Keratinocyte (primary cell): ENCODE measurements at regions not wholly inside any gene's neighbourhood (a gene's known extent, or its start where the extent isn't known, plus 50 kb on each side); places are given as distances from the start of the nearest gene placed in this dataset.
"Not testable (repeated sequence)": the region's sequence is repeated elsewhere in the genome, so short reads cannot be mapped to it uniquely, and the experiment has no call there.

ENCODE experiments used
- DNase-seq: peaks from one replicate; pipeline ENCODE4 v3.0.0-alpha.2; 2011; ENCODE audit warnings: low read depth, missing footprints, low spot score
- FAIRE-seq: peaks from 2 replicates; lab custom pipeline; 2011; peaks lifted over from hg19 to GRCh38; lab: Jason Lieb, UNC
- H2AFZ ChIP-seq: 2 replicates; pipeline ENCODE4 v1.6.0; 2012; ENCODE audit warnings: low read length, control low read depth, inconsistent platforms; ENCODE audit not compliant: control insufficient read depth
- H3K27ac ChIP-seq: 2 replicates; pipeline ENCODE4 v1.5.1; 2011; ENCODE audit warnings: low read length; ENCODE audit not compliant: control insufficient read depth, insufficient read depth
- H3K27me3 ChIP-seq: 3 replicates; pipeline ENCODE4 v1.6.0; 2011; ENCODE audit warnings: low read length; ENCODE audit not compliant: control insufficient read depth, insufficient read depth; ENCODE audit errors: extremely low read depth
- H3K36me3 ChIP-seq, 2 experiments: 2 replicates in 1 of 2; 3 replicates in 1 of 2; pipeline ENCODE4 v1.5.1; 2011; ENCODE audit warnings: low read length in 2 of 2, mild to moderate bottlenecking in 1 of 2; ENCODE audit not compliant: control insufficient read depth in 2 of 2, insufficient read depth in 2 of 2; ENCODE audit errors: extremely low read depth in 1 of 2
- H3K4me1 ChIP-seq: 3 replicates; pipeline ENCODE4 v1.5.1; 2011; ENCODE audit warnings: low read length; ENCODE audit not compliant: control insufficient read depth, insufficient read depth; ENCODE audit errors: extremely low read depth
- H3K4me2 ChIP-seq: 3 replicates; pipeline ENCODE4 v1.6.0; 2011; ENCODE audit warnings: low read depth, low read length; ENCODE audit not compliant: control insufficient read depth, insufficient read depth; ENCODE audit errors: extremely low read depth
- H3K4me3 ChIP-seq, 3 experiments: fragments of 200-600 bp in 1 of 3; sonication (generic) in 1 of 3; 2 replicates in 2 of 3; 3 replicates in 1 of 3; pipeline ENCODE4 v1.5.1; 2011 to 2016; ENCODE audit warnings: low read length in 3 of 3, mild to moderate bottlenecking in 3 of 3, control low read depth in 2 of 3, inconsistent platforms in 1 of 3, low read depth in 1 of 3, mixed read lengths in 1 of 3, mixed run types in 1 of 3, moderate library complexity in 1 of 3; ENCODE audit not compliant: control insufficient read depth in 2 of 3, insufficient read depth in 2 of 3; ENCODE audit errors: extremely low read depth in 1 of 3
- H3K79me2 ChIP-seq: 2 replicates; pipeline ENCODE4 v1.6.0; 2012; ENCODE audit warnings: low read length; ENCODE audit not compliant: control insufficient read depth, insufficient read depth
- H3K9ac ChIP-seq: 3 replicates; pipeline ENCODE4 v1.6.0; 2011; ENCODE audit warnings: low read length; ENCODE audit not compliant: control insufficient read depth, insufficient read depth; ENCODE audit errors: extremely low read depth
- H3K9me1 ChIP-seq: 3 replicates; pipeline ENCODE4 v1.6.0; 2011; ENCODE audit warnings: low read length; ENCODE audit not compliant: control insufficient read depth, insufficient read depth; ENCODE audit errors: extremely low read depth
- H3K9me3 ChIP-seq: 2 replicates; pipeline ENCODE4 v1.5.1; 2012; ENCODE audit warnings: low read depth, low read length; ENCODE audit not compliant: control insufficient read depth
- H4K20me1 ChIP-seq: 3 replicates; pipeline ENCODE4 v1.6.0; 2011; ENCODE audit warnings: low read length; ENCODE audit not compliant: control insufficient read depth, insufficient read depth; ENCODE audit errors: extremely low read depth
- EZH2 ChIP-seq: IDR thresholded peaks from one replicate; pipeline ENCODE4 v1.6.1; 2012; ENCODE audit warnings: inconsistent platforms, mild to moderate bottlenecking, low read length, moderate library complexity
- dilution Hi-C: fragments of 300-500 bp; cut with MboI; formaldehyde crosslinking; loops from one replicate; pipeline ENCODE4 v1.7.0; 2020; ENCODE audit warnings: low sequenced_read_pairs; ENCODE audit not compliant: extremely low pct_ligation_motif_present
- TF ChIP-seq, protein P1 (sequence below), 3 experiments: IDR thresholded peaks in 1 of 3; conservative IDR thresholded peaks in 1 of 3; optimal IDR thresholded peaks in 1 of 3; 2 replicates in 2 of 3; 3 replicates in 1 of 3; pipeline versions ENCODE3 to v1.5.1; 2011; ENCODE audit warnings: low read length in 3 of 3, mild to moderate bottlenecking in 3 of 3, moderate library complexity in 2 of 3, control low read depth in 1 of 3, inconsistent platforms in 1 of 3; ENCODE audit not compliant: insufficient read depth in 2 of 3; ENCODE audit errors: extremely low read depth in 1 of 3

DNA sequence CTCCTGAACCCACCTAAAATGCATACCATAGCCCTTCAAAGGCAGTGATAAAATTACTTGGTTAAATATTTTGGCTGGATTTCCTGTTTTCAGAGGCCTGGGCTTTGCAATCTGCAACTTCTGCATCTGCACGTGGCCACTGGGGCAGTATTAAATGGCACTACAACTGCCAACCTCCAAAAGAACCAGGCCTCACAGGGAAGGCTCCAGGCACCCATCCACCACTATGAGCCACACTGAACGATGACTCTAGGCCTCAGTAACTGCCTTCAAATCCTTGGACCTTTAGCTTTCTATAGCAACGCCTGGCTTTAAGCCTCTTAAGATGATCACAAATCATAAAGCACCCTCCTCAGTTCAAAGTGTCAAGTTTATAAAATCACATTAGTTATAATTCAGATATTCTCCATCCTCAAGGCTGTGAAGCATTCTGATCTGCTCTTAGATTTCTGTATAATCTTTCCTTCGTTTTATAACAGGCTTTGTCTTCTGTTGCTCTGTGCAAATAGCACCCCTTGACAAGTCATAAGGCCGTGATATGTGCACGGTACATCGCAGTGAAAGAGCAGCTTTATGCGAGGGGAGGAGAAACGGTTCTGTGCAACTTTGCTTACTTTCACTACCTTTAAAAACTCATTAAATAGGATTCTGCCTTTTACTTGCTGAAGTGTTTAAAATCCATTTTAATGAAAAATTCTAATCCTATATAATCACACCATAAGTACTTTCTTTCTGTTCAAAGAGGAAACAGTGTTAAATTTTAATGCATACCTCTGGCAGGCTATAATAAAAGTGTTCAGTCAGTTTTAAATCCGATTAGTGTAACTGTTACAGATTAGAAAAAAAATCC lies 196.4 kb upstream of the G2E3 start:
- no peak overlapping the region for H3K4me3 ChIP-seq
- H3K79me2 ChIP-seq, result no peaks in the 10 kb centered on the region
- no peaks in the 10 kb centered on the region for H3K27me3 ChIP-seq
- H3K36me3 ChIP-seq, result no peaks in the 10 kb centered on the region
- H3K9ac ChIP-seq, result no peak overlapping the region
- TF ChIP-seq, protein P1, sequence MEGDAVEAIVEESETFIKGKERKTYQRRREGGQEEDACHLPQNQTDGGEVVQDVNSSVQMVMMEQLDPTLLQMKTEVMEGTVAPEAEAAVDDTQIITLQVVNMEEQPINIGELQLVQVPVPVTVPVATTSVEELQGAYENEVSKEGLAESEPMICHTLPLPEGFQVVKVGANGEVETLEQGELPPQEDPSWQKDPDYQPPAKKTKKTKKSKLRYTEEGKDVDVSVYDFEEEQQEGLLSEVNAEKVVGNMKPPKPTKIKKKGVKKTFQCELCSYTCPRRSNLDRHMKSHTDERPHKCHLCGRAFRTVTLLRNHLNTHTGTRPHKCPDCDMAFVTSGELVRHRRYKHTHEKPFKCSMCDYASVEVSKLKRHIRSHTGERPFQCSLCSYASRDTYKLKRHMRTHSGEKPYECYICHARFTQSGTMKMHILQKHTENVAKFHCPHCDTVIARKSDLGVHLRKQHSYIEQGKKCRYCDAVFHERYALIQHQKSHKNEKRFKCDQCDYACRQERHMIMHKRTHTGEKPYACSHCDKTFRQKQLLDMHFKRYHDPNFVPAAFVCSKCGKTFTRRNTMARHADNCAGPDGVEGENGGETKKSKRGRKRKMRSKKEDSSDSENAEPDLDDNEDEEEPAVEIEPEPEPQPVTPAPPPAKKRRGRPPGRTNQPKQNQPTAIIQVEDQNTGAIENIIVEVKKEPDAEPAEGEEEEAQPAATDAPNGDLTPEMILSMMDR (optimal IDR thresholded peaks at IDR 0.05 in 1 of 3, IDR thresholded peaks at IDR 0.05 in 1 of 3, conservative IDR thresholded peaks at IDR 0.05 in 1 of 3; ENCODE audit: extremely low read depth in 1 of 3, insufficient read depth in 2 of 3, low read length in 3 of 3), result no peak
- TF ChIP-seq EZH2, result no peak
- H3K27ac ChIP-seq, result no peak overlapping the region
- H3K9me3 ChIP-seq, result no peaks in the 10 kb centered on the region
- H4K20me1 ChIP-seq, result no peaks in the 10 kb centered on the region
- no peaks in the 10 kb centered on the region for H3K9me1 ChIP-seq
- H3K4me2 ChIP-seq, result no peak overlapping the region
- no peak for DNase-seq
- H3K4me1 ChIP-seq, result no peaks in the 10 kb centered on the region
- FAIRE-seq, result no peak
- H2AFZ ChIP-seq, result no peak overlapping the region
- dilution Hi-C loops, result no loop called here

DNA sequence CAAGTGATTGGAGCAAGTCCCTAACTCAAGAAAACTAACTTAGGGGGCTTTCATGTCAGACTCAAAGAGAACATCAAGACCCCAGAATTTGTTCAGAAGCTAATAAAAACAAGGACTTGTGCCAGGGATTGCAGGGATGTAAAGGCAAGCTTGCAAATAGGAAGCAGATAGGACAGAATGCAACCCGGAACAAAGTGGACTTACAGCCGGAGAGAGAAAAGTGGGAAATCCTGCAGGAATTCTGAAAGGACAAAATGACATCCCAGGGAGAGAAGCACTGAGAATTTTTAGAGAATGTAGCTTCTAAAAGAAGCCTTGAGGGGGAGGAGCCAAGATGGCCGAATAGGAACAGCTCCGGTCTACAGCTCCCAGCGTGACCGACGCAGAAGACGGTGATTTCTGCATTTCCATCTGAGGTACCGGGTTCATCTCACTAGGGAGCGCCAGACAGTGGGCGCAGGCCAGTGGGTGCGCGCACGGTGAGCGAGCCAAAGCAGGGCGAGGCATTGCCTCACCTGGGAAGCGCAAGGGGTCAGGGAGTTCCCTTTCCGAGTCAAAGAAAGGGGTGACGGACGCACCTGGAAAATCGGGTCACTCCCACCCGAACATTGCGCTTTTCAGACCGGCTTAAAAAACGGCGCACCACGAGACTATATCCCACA lies 195.6 kb upstream of the G2E3 start:
- H3K4me2 ChIP-seq, DNase-seq, H3K4me3 ChIP-seq, H3K36me3 ChIP-seq, dilution Hi-C loops, H4K20me1 ChIP-seq, H3K9ac ChIP-seq, H3K27me3 ChIP-seq, H2AFZ ChIP-seq, FAIRE-seq, H3K79me2 ChIP-seq, H3K27ac ChIP-seq, H3K4me1 ChIP-seq, H3K9me3 ChIP-seq, H3K9me1 ChIP-seq: not testable (repeated sequence)
